ENCODE measurements at regions not wholly inside any gene's neighbourhood (a gene's known extent, or its start where the extent isn't known, plus 50 kb on each side); places are given as distances from the start of the nearest gene placed in this dataset.

GRCh38 chr15:57867970-57868798 lies 161.7 kb downstream of the POLR2M start:
- Mint-ChIP-seq H3K9me3 (no peaks in the 10 kb centered on the region), H3K4me1 (ENCODE audit: low read depth) (peaks cover 16% of the 10 kb centered on the region), H3K4me3 (ENCODE audit: low read depth) (no peak overlapping the region), H3K36me3 (ENCODE audit: low read depth) (no peaks in the 10 kb centered on the region), H3K27ac (no peak overlapping the region), H3K27me3 (ENCODE audit: low read depth) (peaks cover 61% of the 10 kb centered on the region)
- peak; percentile 35 for DNase-seq (ENCODE audit: low spot score)
- intact Hi-C loops (cut with micrococcal nuclease) = loop anchor here (2.0 kb wide), 1 partner anchor 203 kb away; no protein-coding TSS in a partner anchor

- peaks cover 62% of the 10 kb centered on the region for H3K27me3 Mint-ChIP-seq (ENCODE audit: low read depth)
- H3K36me3 Mint-ChIP-seq (ENCODE audit: low read depth) = no peaks in the 10 kb centered on the region
- peaks cover 16% of the 10 kb centered on the region for H3K4me1 Mint-ChIP-seq (ENCODE audit: low read depth)
Observed at GRCh38 chr15:57870667-57871066, 164.2 kb downstream of the POLR2M start.

GRCh38 chr15:57872281-57873030 lies 165.9 kb downstream of the POLR2M start:
- intact Hi-C loops (cut with micrococcal nuclease) = no loop called here
- Mint-ChIP-seq H3K27me3 (ENCODE audit: low read depth) (peaks cover 62% of the 10 kb centered on the region), H3K4me3 (ENCODE audit: low read depth) (no peak overlapping the region), H3K9me3 (peaks cover 14% of the 10 kb centered on the region), H3K4me1 (ENCODE audit: low read depth) (peaks cover 12% of the 10 kb centered on the region), H3K36me3 (ENCODE audit: low read depth) (no peaks in the 10 kb centered on the region), H3K27ac (no peak overlapping the region)
- DNase-seq (ENCODE audit: low spot score) = no peak

More at GRCh38 chr15:57870667-57871066, 164.2 kb downstream of the POLR2M start:
- no peak for DNase-seq (ENCODE audit: low spot score)
- H3K4me3 Mint-ChIP-seq (ENCODE audit: low read depth) = no peak overlapping the region
- H3K27ac Mint-ChIP-seq = no peak overlapping the region
- H3K9me3 Mint-ChIP-seq = peaks cover 9% of the 10 kb centered on the region
- intact Hi-C loops (cut with micrococcal nuclease) = no loop called here

GRCh38 chr15:57873564-57874209 lies 167.2 kb downstream of the POLR2M start:
- H3K4me3 Mint-ChIP-seq (ENCODE audit: low read depth) = no peak overlapping the region

GRCh38 chr15:57875347-57875746 lies 168.8 kb downstream of the POLR2M start:
- Mint-ChIP-seq H3K4me1 (ENCODE audit: low read depth) (peaks cover 4% of the 10 kb centered on the region), H3K27ac (no peak overlapping the region), H3K27me3 (ENCODE audit: low read depth) (peaks cover 50% of the 10 kb centered on the region)

More at GRCh38 chr15:57873564-57874209, 167.2 kb downstream of the POLR2M start:
- Mint-ChIP-seq H3K36me3 (ENCODE audit: low read depth) (no peaks in the 10 kb centered on the region), H3K27ac (no peak overlapping the region), H3K9me3 (peaks cover 14% of the 10 kb centered on the region), H3K27me3 (ENCODE audit: low read depth) (peaks cover 63% of the 10 kb centered on the region), H3K4me1 (ENCODE audit: low read depth) (peaks cover 5% of the 10 kb centered on the region)
- intact Hi-C loops (cut with micrococcal nuclease) = no loop called here
- no peak for DNase-seq (ENCODE audit: low spot score)

GRCh38 chr15:57878573-57878972 lies 172.1 kb downstream of the POLR2M start:
- DNase-seq (ENCODE audit: low spot score) = no peak
- intact Hi-C loops (cut with micrococcal nuclease) = no loop called here
- Mint-ChIP-seq H3K27ac (no peak overlapping the region), H3K9me3 (peaks cover 14% of the 10 kb centered on the region), H3K27me3 (ENCODE audit: low read depth) (peaks cover 28% of the 10 kb centered on the region), H3K36me3 (ENCODE audit: low read depth) (no peaks in the 10 kb centered on the region), H3K4me1 (ENCODE audit: low read depth) (peaks cover 4% of the 10 kb centered on the region), H3K4me3 (ENCODE audit: low read depth) (no peak overlapping the region)

More at GRCh38 chr15:57875347-57875746, 168.8 kb downstream of the POLR2M start:
- no peak for DNase-seq (ENCODE audit: low spot score)
- Mint-ChIP-seq H3K36me3 (ENCODE audit: low read depth) (no peaks in the 10 kb centered on the region), H3K9me3 (peaks cover 14% of the 10 kb centered on the region), H3K4me3 (ENCODE audit: low read depth) (no peak overlapping the region)
- intact Hi-C loops (cut with micrococcal nuclease) = no loop called here

- H3K4me3 Mint-ChIP-seq (ENCODE audit: low read depth) = no peak overlapping the region
- H3K27me3 Mint-ChIP-seq (ENCODE audit: low read depth) = peaks cover 14% of the 10 kb centered on the region
- H3K4me1 Mint-ChIP-seq (ENCODE audit: low read depth) = peaks cover 4% of the 10 kb centered on the region
- DNase-seq (ENCODE audit: low spot score) = no peak
- peaks cover 1% of the 10 kb centered on the region for H3K9me3 Mint-ChIP-seq
- no peak overlapping the region for H3K27ac Mint-ChIP-seq
- intact Hi-C loops (cut with micrococcal nuclease) = no loop called here
- no peaks in the 10 kb centered on the region for H3K36me3 Mint-ChIP-seq (ENCODE audit: low read depth)
Observed at GRCh38 chr15:57881361-57881760, 174.8 kb downstream of the POLR2M start.

- Mint-ChIP-seq H3K4me3 (ENCODE audit: low read depth) (no peak overlapping the region), H3K4me1 (ENCODE audit: low read depth) (peaks cover 4% of the 10 kb centered on the region), H3K9me3 (no peaks in the 10 kb centered on the region), H3K27me3 (ENCODE audit: low read depth) (peaks cover 11% of the 10 kb centered on the region), H3K36me3 (ENCODE audit: low read depth) (no peaks in the 10 kb centered on the region), H3K27ac (no peak overlapping the region)
- intact Hi-C loops (cut with micrococcal nuclease) = no loop called here
- no peak for DNase-seq (ENCODE audit: low spot score)
Observed at GRCh38 chr15:57881972-57882371, 175.5 kb downstream of the POLR2M start.

GRCh38 chr15:57883701-57884100 lies 177.2 kb downstream of the POLR2M start:
- intact Hi-C loops (cut with micrococcal nuclease) = no loop called here
- H3K27me3 Mint-ChIP-seq (ENCODE audit: low read depth) = peaks cover 3% of the 10 kb centered on the region
- H3K36me3 Mint-ChIP-seq (ENCODE audit: low read depth) = no peaks in the 10 kb centered on the region
- H3K4me1 Mint-ChIP-seq (ENCODE audit: low read depth) = peaks cover under 1% of the 10 kb centered on the region
- H3K9me3 Mint-ChIP-seq = no peaks in the 10 kb centered on the region
- no peak overlapping the region for H3K27ac Mint-ChIP-seq
- H3K4me3 Mint-ChIP-seq (ENCODE audit: low read depth) = no peak overlapping the region
- DNase-seq (ENCODE audit: low spot score) = no peak

GRCh38 chr15:57884936-57885335 lies 178.4 kb downstream of the POLR2M start:
- no peak overlapping the region for H3K27ac Mint-ChIP-seq
- H3K4me1 Mint-ChIP-seq (ENCODE audit: low read depth) = no peaks in the 10 kb centered on the region
- H3K36me3 Mint-ChIP-seq (ENCODE audit: low read depth) = no peaks in the 10 kb centered on the region
- intact Hi-C loops (cut with micrococcal nuclease) = no loop called here
- H3K27me3 Mint-ChIP-seq (ENCODE audit: low read depth) = peaks cover 3% of the 10 kb centered on the region
- no peaks in the 10 kb centered on the region for H3K9me3 Mint-ChIP-seq
- no peak for DNase-seq (ENCODE audit: low spot score)
- H3K4me3 Mint-ChIP-seq (ENCODE audit: low read depth) = no peak overlapping the region

- Mint-ChIP-seq H3K4me3 (ENCODE audit: low read depth) (no peak overlapping the region), H3K4me1 (ENCODE audit: low read depth) (no peaks in the 10 kb centered on the region), H3K36me3 (ENCODE audit: low read depth) (no peaks in the 10 kb centered on the region), H3K27me3 (ENCODE audit: low read depth) (peaks cover 6% of the 10 kb centered on the region), H3K27ac (no peak overlapping the region), H3K9me3 (no peaks in the 10 kb centered on the region)
- no peak for DNase-seq (ENCODE audit: low spot score)
- intact Hi-C loops (cut with micrococcal nuclease) = no loop called here
Observed at GRCh38 chr15:57885435-57885834, 178.9 kb downstream of the POLR2M start.

- intact Hi-C loops (cut with micrococcal nuclease) = no loop called here
- no peak overlapping the region for H3K27ac Mint-ChIP-seq
- DNase-seq (ENCODE audit: low spot score) = no peak
- peaks cover 11% of the 10 kb centered on the region for H3K27me3 Mint-ChIP-seq (ENCODE audit: low read depth)
- H3K4me1 Mint-ChIP-seq (ENCODE audit: low read depth) = no peaks in the 10 kb centered on the region
- H3K9me3 Mint-ChIP-seq = no peaks in the 10 kb centered on the region
- no peak overlapping the region for H3K4me3 Mint-ChIP-seq (ENCODE audit: low read depth)
- H3K36me3 Mint-ChIP-seq (ENCODE audit: low read depth) = no peaks in the 10 kb centered on the region
Observed at GRCh38 chr15:57887825-57888224, 177.7 kb downstream of the ALDH1A2 start.
